BJ (cell line): ENCODE measurements at regions not wholly inside any gene's neighbourhood (a gene's known extent, or its start where the extent isn't known, plus 50 kb on each side); places are given as distances from the start of the nearest gene placed in this dataset.
"Not testable (repeated sequence)": the region's sequence is repeated elsewhere in the genome, so short reads cannot be mapped to it uniquely, and the experiment has no call there.

ENCODE experiments used
- CTCF ChIA-PET: fragments of 350-600 bp; formaldehyde crosslinking; extraction: SDS; loops from one replicate; lab custom pipeline; 2021; ENCODE audit warnings: antibody characterized with exemption, inconsistent platforms; lab: Yijun Ruan, JAX
- POLR2A ChIA-PET: fragments of 300-600 bp; sonication (Branson Sonifier 250); formaldehyde crosslinking; extraction: SDS; loops from one replicate; lab custom pipeline; 2021; ENCODE audit warnings: antibody characterized with exemption; lab: Charles Lee
- DNase-seq: peaks from one replicate; pipeline ENCODE4 v3.0.0-alpha.2; 2011; ENCODE audit warnings: low read depth
- H3K27me3 ChIP-seq: 2 replicates; pipeline ENCODE4 v1.6.0; 2011; ENCODE audit warnings: low read length; ENCODE audit not compliant: control insufficient read depth, insufficient read depth
- H3K36me3 ChIP-seq: 2 replicates; pipeline ENCODE4 v1.5.1; 2011; ENCODE audit warnings: low read length; ENCODE audit not compliant: control insufficient read depth, insufficient read depth
- H3K4me3 ChIP-seq: 2 replicates; pipeline ENCODE4 v1.5.1; 2011; ENCODE audit warnings: low read depth, mild to moderate bottlenecking, control low read depth, low read length
- CTCF ChIP-seq: IDR thresholded peaks from 2 replicates; pipeline ENCODE4 v1.5.1; 2011; ENCODE audit warnings: low read depth, mild to moderate bottlenecking, control low read depth, inconsistent platforms, low read length, moderate library complexity; ENCODE audit not compliant: insufficient read depth

DNA sequence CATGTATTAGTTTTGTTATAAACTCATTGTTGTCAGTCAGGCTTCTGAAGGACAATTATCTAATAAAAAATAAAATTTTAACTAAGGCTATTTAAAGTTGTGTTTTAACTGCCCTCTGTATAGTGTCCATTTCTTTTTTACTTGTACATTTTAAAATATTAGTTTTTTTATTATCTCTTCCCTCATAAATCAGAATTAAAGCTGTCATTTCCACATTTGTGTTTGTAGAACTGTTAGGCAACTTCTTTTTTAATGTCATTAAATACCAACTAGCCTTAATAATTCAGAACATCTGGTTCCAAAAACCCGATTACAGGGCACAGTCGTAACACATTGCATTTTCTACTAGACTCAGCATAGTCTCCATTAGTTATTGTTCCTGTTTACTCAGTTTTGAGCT is 1749.0 kb upstream of the CELF4 start:
- H3K36me3 ChIP-seq, result no peaks in the 10 kb centered on the region
- TF ChIP-seq CTCF, result no peak
- no peak overlapping the region for H3K4me3 ChIP-seq
- CTCF ChIA-PET, result no interaction called here
- POLR2A ChIA-PET, result no interaction called here
- no peak for DNase-seq
- no peaks in the 10 kb centered on the region for H3K27me3 ChIP-seq

GRCh38 chr18:39313992-39314391 is 1748.4 kb upstream of the CELF4 start:
- ChIA-PET POLR2A (no interaction called here), CTCF (no interaction called here)
- no peak for DNase-seq
- no peak for TF ChIP-seq CTCF
- Histone ChIP-seq H3K36me3 (no peaks in the 10 kb centered on the region), H3K27me3 (no peaks in the 10 kb centered on the region), H3K4me3 (no peak overlapping the region)

- no peak overlapping the region for H3K4me3 ChIP-seq
- CTCF ChIA-PET, result no interaction called here
- no peaks in the 10 kb centered on the region for H3K27me3 ChIP-seq
- H3K36me3 ChIP-seq, result no peaks in the 10 kb centered on the region
- no peak for DNase-seq
- POLR2A ChIA-PET, result no interaction called here
- no peak for TF ChIP-seq CTCF
These were observed 1745.6 kb upstream of the CELF4 start for GRCh38 chr18:39311111-39311712.

DNA sequence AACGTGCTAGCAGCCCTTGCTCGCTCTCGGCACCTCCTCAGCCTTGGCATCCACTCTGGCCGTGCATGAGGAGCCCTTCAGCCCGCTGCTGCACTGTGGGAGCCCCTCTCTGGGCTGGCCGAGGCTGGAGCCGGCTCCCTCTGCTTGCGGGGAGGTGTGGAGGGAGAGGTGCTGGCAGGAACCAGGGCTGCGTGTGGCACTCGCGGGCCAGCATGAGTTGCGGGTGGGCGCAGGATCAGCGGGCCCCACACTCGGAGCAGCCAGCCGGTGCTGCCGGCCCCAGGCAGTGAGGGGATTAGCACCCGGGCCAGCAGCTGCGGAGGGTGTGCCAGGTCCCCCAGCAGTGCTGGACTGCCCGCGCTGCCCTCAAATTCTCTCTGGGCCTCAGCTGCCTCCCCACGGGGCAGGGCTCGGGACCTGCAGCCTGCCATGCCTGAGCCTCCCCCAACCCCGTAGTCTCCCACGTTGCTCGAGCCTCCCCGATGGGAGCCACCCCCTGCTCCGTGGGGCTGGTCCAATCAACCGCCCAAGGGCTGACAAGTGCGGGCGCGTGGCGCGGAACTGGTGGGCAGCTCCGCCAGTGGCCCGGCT is 1743.4 kb upstream of the CELF4 start:
- POLR2A ChIA-PET, H3K4me3 ChIP-seq, CTCF ChIA-PET, H3K27me3 ChIP-seq, H3K36me3 ChIP-seq, DNase-seq: not testable (repeated sequence)

DNA sequence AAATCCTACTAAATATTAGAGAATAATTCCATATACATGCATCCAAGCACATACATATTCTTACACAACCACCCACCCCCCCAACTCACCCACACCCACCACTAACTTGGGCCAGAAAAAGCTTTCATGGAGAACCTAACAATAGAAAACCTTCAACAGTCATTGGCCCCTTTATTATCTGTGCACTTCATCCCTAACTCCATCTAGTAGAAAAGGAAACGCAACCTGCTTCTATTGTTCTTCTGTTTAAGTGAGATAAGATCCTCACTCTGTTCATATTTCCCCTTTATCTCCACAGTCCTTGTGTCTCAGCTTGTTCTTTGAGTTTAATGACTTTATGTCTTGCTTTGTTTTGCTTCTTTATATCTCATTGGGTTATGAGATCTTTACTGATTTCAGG is 1740.2 kb upstream of the CELF4 start:
- no peak for DNase-seq
- no peak overlapping the region for H3K4me3 ChIP-seq
- H3K27me3 ChIP-seq, result no peaks in the 10 kb centered on the region
- H3K36me3 ChIP-seq, result no peaks in the 10 kb centered on the region
- POLR2A ChIA-PET, result no interaction called here
- CTCF ChIA-PET, result no interaction called here
- no peak for TF ChIP-seq CTCF

- no peak for TF ChIP-seq CTCF
- Histone ChIP-seq H3K27me3 (no peaks in the 10 kb centered on the region), H3K4me3 (no peak overlapping the region), H3K36me3 (no peaks in the 10 kb centered on the region)
- CTCF ChIA-PET, result no interaction called here
- DNase-seq, result no peak
- POLR2A ChIA-PET, result no interaction called here
These were observed 1736.9 kb upstream of the CELF4 start for GRCh38 chr18:39302481-39302880.
